T-helper 1 cell (primary cell): ENCODE measurements at regions not wholly inside any gene's neighbourhood (a gene's known extent, or its start where the extent isn't known, plus 50 kb on each side); places are given as distances from the start of the nearest gene placed in this dataset.

Experiments
- DNase-seq, 5 donors: peaks; one replicate each; pipeline ENCODE4 v3.0.0-alpha.2; 2012 to 2020

- no peak for DNase-seq
Measured at GRCh38 chr15:95475067-95475466, 855.4 kb upstream of the NR2F2 start.

- DNase-seq = no peak
Measured at GRCh38 chr15:95479308-95479707, 851.2 kb upstream of the NR2F2 start.

DNA sequence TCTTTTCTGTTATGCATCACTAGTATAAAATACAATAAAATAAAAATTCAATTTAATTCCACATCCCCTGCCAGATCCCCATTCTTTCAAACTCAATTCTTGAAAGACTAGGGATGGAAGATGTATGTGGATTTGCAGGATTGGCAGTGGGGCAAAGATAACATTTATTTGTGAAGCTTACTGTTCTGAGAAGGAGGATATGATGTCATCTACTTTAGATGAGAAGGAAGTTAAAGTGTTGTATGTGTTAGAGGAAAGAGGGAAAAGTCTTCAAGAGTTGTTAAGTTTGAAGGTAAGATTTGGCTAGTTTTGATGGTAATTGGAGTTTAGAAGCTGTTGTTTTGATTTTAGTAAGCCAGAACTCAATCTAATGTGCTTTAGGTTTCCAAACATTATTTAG, 845.1 kb upstream of the NR2F2 start:
- no peak for DNase-seq

GRCh38 chr15:95486224-95486623, 844.3 kb upstream of the NR2F2 start:
- DNase-seq = no peak

GRCh38 chr15:95489103-95489502, 841.4 kb upstream of the NR2F2 start:
- DNase-seq = no peak

DNA sequence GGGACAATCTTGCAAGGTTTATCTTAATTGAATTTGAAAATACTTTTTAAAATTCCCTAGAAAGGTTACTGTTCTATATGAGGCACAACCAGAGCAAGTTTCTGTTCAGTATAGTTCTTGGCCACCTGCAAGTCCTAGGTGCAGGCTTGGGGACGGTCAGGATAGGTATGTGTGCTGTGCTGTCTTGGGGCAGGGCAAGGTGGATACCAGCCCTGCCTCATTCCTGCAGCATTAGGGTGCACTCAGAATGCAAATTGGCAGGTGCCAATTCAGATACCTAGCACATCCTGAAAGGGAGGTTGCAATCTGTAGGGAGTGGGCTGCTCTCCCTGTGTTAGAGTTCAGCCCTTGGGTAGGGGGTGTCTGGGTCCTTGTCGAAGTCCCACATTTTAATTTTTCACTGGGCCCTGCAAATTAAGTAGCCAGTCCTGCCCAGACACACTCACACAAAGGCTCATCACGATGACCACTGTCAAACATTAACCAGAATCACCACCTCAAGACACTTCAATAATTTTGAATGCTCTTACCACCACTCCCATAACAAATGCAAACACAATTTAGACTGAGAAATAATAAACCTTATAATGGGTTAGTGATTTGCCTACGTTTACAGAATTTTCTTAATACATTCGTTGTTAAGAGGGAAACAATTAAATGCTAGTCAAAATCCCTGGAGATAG, 838.0 kb upstream of the NR2F2 start:
- DNase-seq = no peak

DNA sequence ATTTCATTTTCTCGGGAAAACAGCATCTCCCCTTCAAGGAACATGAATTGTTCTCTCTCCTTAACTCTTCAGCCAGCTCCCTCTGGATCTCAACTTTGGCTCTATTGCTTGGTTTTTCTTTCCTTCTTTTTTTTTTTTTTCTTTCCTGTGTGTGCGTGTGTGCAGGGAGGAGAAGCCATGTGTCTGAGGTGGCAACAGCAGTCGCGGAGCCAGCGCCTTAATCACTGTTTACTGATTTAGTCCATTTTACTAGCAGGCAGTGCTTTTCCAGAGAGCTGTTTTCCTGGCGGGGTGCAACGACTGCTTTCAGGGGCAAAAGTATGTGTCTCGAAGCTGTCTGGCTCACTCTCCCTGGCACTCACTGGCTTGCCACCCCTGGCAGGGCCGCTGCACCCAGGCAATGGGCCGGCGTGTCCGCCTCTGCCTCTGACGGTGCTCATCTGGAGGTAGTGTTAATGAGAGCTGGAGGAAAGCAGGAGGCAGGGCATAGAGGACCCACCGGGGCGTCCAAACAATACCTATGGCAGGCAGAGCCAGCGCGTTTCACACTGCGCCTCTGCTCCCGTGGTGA, 835.4 kb upstream of the NR2F2 start:
- DNase-seq = no peak

DNA sequence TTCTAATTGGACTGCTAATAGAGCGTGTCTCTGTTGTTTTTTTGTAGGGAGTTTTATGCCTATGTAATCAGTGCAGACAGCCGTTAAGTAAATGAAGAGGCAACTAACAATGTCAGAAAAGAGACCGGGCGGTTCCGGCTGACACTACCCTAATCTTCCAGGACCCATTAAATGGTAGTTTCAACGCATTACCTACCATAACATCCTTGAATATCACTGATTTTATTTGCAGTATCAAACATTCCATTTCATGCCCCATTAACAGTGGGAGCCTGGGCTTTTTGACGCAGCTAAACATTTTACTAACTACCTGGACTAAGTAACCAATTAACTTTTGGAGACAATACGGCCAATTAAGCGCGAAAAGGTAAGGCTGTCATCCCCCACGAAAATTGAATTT, 832.9 kb upstream of the NR2F2 start:
- DNase-seq = no peak

GRCh38 chr15:95498961-95499360, 831.5 kb upstream of the NR2F2 start:
- no peak for DNase-seq

DNA sequence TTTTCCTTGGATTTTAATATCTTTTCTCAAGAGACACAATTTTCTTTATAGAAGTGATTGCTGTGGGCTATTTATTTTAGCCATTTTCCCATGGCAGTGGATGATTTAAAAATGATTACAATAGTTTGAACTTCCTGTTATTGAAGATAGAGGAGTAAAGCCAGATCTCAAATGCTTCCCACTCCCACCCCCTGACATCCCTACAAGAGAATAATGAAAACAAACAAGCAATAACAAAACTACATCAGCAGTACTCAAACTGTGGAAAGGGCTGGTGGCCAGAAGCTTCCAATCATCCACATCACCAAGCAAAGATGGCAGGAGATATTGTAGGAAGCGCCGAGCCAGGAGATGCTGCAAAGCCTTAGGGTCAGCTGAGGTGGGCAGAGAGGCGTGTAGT, 831.1 kb upstream of the NR2F2 start:
- no peak for DNase-seq

DNA sequence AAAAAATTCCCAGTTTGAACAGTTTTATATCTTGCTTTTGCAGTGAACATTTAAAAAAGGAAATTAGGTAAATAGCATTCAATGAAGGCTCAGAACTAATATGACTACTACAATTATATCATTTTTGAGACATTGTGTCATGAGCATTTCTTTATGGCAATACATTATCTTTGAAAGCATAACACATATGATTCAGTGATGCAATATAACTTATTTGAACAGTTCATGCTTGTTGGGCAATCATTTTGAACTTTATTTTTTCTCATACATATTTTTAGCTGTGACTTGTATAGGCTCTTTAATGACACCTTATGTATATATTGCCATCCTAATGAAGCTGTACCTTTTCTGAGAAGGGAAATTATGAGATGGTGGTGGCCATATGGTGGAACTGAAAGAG, 828.6 kb upstream of the NR2F2 start:
- DNase-seq = no peak

GRCh38 chr15:95503107-95503506, 827.4 kb upstream of the NR2F2 start:
- DNase-seq = no peak

DNA sequence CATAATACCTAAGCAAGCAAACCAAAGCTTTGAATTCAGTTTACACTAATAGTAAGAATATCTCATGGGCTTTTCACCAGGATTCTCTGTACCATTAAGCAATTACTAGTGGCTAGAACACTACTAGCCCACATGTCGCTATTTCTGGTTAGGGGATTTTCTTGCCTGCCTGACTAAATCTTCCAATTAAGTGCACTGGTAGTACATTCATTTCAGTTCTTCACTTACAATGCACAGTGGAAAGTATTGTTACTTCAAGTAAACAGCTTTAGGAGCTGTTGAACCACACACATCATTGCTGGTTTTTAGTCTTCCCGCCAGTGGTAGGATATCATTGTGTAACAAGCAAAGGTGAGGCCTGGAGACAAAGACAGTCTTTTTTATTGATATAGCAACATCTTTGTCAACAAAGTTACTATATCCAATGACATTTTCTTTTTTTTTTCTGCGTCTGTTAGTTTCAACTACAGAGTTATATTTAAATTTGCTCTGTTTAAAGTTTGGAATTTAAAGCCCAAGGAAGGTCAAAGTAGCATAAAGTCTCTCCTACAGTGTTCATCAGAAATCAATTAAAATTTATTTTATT, 826.8 kb upstream of the NR2F2 start:
- DNase-seq = no peak

DNA sequence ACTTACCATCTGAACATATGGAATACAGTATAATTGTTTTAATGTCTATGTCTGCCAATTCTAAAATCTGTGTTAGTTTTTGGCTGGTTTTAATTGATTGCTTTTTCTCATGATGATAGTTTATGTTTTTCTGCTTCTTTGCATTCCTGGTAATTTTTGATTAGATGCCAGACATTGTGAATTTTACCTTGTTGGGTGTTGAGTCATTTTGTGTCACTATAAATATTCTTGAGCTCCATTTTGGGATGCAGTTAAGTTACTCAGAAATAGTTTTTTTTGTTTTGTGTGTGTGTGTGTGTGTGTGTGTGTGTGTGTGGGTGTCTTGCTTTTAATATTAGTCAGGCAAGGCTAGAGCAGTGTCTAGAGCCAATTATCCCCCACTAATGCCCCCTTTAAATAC, 818.8 kb upstream of the NR2F2 start:
- DNase-seq = no peak

GRCh38 chr15:95512906-95513305, 817.6 kb upstream of the NR2F2 start:
- no peak for DNase-seq

GRCh38 chr15:95519887-95520286, 810.6 kb upstream of the NR2F2 start:
- DNase-seq = no peak

- no peak for DNase-seq
Measured at GRCh38 chr15:95520511-95520910, 810.0 kb upstream of the NR2F2 start.

GRCh38 chr15:95520922-95521321, 809.6 kb upstream of the NR2F2 start:
- DNase-seq = no peak

GRCh38 chr15:95522533-95522932, 808.0 kb upstream of the NR2F2 start:
- DNase-seq = no peak

DNA sequence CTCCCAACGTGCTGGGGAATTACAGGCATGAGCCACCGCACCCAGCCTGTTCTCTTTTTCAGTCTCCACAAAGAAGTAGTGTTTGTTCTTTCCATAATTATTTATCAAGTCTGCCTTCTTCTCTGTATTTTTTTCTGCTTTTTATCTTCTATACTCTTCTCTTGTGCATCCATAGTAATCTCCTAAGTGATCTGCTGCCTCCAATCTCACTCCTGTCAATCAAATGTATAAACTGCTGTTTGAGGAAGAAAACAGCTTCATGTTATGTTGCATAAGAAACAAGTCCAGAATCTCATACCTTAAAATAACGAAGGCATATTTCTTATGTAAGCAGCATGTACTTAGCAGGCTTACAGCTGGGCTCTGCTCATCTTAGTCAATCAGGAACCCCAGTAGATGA, 801.6 kb upstream of the NR2F2 start:
- no peak for DNase-seq

- DNase-seq = no peak
Measured at GRCh38 chr15:95536638-95537037, 793.9 kb upstream of the NR2F2 start.

GRCh38 chr15:95538693-95539092, 791.8 kb upstream of the NR2F2 start:
- no peak for DNase-seq

GRCh38 chr15:95541301-95541700, 789.2 kb upstream of the NR2F2 start:
- no peak for DNase-seq

DNA sequence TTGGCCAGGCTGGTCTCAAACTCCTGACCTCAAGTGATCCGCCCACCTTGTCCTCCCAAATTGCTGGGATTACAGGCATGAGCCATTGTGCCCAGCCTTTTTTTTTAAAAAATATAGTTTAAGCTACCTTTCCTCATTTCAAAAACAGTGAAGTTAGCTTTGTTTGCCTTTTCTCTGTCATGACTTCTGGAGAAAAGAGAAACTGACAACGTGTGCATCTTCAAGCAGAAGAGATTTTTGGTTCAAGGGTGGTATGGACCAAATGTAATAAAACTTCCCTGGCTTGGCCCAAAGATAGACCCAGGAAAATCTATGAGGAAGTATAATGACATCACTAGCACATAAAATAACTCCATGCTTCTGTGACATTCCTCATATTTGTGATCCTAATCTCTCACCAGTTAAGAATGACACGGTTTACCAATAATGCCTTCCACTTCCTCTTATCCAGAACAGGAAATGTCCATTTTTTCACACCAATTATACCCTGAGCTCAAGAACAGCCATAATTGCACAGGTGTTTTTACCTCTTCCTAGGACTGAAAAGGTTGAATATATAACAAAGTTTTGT, 781.2 kb upstream of the NR2F2 start:
- no peak for DNase-seq
